HG03457 (cell line): ENCODE measurements at regions not wholly inside any gene's neighbourhood (a gene's known extent, or its start where the extent isn't known, plus 50 kb on each side); places are given as distances from the start of the nearest gene placed in this dataset.

Source experiments
- ATAC-seq: cut with Tn5 transposase; IDR thresholded peaks from one replicate; pipeline ENCODE4 v1.9.1; 2021; ENCODE audit warnings: moderate number of reproducible peaks; ENCODE audit not compliant: unreplicated experiment

DNA sequence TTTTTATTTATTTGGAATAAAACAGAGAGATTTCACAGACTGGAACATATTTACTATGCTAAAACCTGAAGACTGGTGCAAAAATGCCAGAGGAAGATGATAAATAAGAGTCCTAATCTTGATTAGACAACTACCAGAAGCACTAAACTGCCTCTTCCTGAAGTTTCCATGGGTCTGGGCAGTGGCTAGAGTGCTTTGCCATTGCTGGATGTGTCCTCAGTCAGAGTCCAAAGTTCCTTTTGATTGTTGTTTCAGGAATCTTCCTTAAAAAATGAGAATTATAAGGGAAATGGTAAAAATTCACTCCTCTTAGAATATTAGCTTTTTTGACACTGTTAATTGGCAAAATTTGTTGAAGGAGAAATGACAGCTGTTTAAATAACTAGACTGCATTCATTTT is 86.3 kb upstream of the AHR start:
- no peak for ATAC-seq

DNA sequence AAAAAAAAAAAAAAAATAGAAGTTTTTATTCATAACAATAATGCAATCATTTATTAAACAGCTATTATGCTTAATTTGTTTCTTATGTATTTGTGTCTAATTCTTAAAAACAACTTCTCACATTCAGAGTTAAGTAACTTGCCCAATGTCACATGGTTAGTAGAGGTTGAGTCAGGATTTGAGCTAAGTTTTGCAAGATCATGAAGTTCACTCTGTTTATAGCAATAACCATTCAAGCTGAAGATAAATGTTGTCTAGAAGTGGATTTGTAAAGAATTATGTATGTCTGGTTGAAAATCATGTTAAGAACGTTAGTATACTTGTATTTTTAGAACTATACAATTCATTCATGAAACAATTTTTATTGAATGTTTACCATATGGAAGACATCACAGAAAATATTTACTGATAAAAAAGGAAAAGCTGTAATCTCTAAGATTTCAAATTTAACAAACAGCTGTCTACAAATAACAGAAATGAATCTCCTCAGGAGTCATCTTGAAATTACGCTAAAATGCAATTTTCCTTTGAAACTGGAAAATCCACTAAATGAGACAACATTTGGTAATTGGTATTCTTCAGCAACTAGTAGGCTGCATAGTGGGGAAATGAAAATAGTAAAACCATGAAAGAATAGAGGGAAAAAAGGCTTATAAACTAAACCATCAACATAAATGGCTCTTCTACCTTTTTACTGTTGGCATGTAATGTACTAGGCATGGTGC is 70.5 kb upstream of the AHR start:
- ATAC-seq = no peak

- no peak for ATAC-seq
Measured at GRCh38 chr7:17229228-17229627, 69.2 kb upstream of the AHR start.

DNA sequence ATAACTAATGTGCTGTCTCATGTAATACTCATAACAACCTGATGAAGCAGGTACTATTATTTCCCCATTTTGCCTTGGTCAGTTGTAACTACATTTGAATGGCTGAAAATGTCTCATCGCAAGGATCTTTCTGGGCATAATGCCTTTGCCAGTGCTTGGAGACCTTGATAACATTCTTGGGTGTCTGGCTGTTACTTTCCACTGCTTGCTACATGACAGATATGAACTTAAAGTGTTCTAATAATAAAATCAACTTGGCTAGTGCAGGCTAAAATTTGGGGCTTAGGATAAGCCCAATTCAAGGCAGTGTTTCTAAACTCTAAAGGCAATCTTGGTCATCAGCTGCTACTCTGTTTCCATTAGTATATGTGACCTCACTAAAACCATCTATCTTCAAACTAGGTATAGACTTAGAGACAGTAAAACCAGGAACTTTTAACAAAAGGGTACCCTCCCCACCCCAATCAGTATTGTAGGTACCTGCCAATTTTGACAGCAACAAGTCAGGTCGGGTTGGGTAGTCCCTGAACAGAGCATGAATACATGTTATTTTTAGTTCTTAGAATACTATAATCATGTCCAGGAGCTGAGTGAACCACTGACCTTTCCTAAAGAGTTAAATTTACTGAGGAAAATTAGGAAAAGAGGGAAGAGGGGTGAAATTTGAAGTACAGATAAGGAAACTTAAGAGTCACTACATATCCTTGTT is 68.2 kb upstream of the AHR start:
- no peak for ATAC-seq

GRCh38 chr7:17233603-17234002 is 64.8 kb upstream of the AHR start:
- no peak for ATAC-seq

GRCh38 chr7:17234030-17234397 is 64.4 kb upstream of the AHR start:
- ATAC-seq = peak; percentile 34

DNA sequence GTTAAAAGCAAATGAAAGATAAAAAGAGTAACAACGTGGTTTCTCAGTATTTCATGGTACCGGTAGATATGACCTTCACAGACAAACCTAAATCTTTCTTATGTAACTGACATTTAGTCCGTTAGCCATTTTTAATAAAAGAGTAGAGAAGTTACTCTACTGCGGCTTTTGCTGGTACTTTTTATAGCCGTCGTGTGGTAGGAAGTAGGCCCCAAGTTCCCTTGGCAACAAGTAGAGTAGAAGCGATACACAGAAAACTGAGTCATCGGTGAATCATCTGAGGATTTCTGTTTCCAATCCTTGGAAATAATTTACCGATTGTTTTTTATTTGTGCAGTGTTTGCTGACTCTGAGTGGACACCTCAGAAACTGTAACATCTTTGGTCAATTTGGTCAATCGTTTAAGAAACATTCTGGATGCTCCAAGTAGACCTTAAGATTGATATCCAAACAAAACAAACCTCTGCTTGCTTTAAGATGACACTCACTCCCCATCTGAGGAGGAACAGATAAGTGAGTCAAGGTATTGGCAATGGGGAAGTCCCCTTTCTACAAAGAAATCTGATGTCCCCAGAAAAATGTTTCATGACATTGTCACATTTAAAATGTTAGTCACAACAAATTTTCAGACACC is 63.9 kb upstream of the AHR start:
- ATAC-seq = peak; percentile 98

- no peak for ATAC-seq
Measured at GRCh38 chr7:17236171-17236570, 62.3 kb upstream of the AHR start.

DNA sequence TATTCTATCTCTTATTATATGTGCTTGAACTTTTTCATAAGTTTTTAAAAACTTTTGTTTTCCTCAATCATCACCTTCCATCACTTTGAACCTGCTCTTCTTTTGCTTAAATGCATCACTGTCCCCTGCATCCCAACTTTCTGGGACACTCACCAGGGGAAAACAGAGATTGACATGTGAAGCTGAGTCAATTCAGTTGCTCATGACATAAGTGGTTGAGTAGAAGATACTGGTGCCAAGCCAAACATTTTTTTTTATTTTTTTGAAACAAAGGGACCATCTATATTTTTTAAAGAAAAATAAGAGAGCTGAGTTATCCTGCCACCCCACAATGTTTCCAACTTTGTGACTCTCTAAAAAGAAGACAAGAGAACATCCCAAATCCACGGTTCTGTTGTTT is 61.8 kb upstream of the AHR start:
- no peak for ATAC-seq

- no peak for ATAC-seq
Measured at GRCh38 chr7:17239046-17239445, 59.4 kb upstream of the AHR start.

GRCh38 chr7:17239683-17240521 is 58.5 kb upstream of the AHR start:
- no peak for ATAC-seq

- ATAC-seq = no peak
Measured at GRCh38 chr7:17242504-17242903, 55.9 kb upstream of the AHR start.

GRCh38 chr7:17244786-17245185 is 53.7 kb upstream of the AHR start:
- no peak for ATAC-seq

- no peak for ATAC-seq
Measured at GRCh38 chr7:17247357-17247756, 51.1 kb upstream of the AHR start.

DNA sequence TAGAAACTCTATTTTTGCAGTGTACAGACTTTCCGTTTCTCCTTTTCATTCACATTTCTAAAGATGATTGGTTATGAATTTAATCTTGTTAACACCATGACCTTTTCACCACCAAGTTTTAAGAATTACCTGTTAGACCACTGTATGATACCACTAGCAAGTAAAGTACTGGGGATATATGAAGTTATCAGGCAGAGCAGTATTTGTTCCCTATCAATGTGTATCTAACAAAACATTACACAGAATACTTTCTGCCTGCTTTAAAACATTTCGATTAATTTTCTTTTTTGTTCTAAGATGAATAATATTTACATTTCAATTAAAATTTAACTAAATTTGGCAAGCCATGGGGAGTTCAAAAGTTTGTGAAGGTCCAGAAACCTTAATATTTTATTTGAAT is 49.9 kb upstream of the AHR start:
- no peak for ATAC-seq
